NB4 (cell line): ENCODE measurements at regions not wholly inside any gene's neighbourhood (a gene's known extent, or its start where the extent isn't known, plus 50 kb on each side); places are given as distances from the start of the nearest gene placed in this dataset.

ENCODE experiments used
- MAX ChIP-seq: IDR thresholded peaks from 2 replicates; pipeline ENCODE4 v1.6.1; 2011; ENCODE audit warnings: low read depth, low read length
- MYC ChIP-seq: IDR thresholded peaks from 2 replicates; pipeline ENCODE4 v1.6.1; 2011; ENCODE audit warnings: low read depth, low read length
- POLR2A ChIP-seq: IDR thresholded peaks from 2 replicates; pipeline ENCODE4 v1.6.1; 2011; ENCODE audit warnings: mild to moderate bottlenecking; ENCODE audit not compliant: insufficient read length; ENCODE audit errors: extremely low read depth
- TF ChIP-seq, protein P1 (sequence below): IDR thresholded peaks from one replicate; pipeline ENCODE4 v1.5.1; 2012; ENCODE audit warnings: low read depth, low read length

GRCh38 chr4:137193564-137193963 is 338.7 kb downstream of the PCDH18 start:
- TF ChIP-seq, protein P1, sequence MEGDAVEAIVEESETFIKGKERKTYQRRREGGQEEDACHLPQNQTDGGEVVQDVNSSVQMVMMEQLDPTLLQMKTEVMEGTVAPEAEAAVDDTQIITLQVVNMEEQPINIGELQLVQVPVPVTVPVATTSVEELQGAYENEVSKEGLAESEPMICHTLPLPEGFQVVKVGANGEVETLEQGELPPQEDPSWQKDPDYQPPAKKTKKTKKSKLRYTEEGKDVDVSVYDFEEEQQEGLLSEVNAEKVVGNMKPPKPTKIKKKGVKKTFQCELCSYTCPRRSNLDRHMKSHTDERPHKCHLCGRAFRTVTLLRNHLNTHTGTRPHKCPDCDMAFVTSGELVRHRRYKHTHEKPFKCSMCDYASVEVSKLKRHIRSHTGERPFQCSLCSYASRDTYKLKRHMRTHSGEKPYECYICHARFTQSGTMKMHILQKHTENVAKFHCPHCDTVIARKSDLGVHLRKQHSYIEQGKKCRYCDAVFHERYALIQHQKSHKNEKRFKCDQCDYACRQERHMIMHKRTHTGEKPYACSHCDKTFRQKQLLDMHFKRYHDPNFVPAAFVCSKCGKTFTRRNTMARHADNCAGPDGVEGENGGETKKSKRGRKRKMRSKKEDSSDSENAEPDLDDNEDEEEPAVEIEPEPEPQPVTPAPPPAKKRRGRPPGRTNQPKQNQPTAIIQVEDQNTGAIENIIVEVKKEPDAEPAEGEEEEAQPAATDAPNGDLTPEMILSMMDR, result no peak
- no peak for TF ChIP-seq MYC
- TF ChIP-seq POLR2A, result no peak
- no peak for TF ChIP-seq MAX
